Activated naive CD8-positive, alpha-beta T cell treated with anti-CD3 and anti-CD28 coated beads, Interleukin-2, amount 10 ng/mL, durations not matched to agents 7 days and 5 days (primary cell): ENCODE measurements at regions not wholly inside any gene's neighbourhood (a gene's known extent, or its start where the extent isn't known, plus 50 kb on each side); places are given as distances from the start of the nearest gene placed in this dataset.
"Not testable (repeated sequence)": the region's sequence is repeated elsewhere in the genome, so short reads cannot be mapped to it uniquely, and the experiment has no call there.

Experiments
- ATAC-seq: fragments of 150-1000 bp; cut with Tn5 transposase; one replicate; pipeline ENCODE4 v1.10.0; 2021; ENCODE audit warnings: low read depth, moderate library complexity
- POLR2A ChIA-PET: fragments of 350-600 bp; sonication (Branson Sonifier 250); formaldehyde crosslinking; loops from one replicate; lab custom pipeline; 2021; ENCODE audit warnings: antibody characterized with exemption; lab: Charles Lee
- DNase-seq: peaks from one replicate; pipeline ENCODE4 v3.0.0; 2021
- H3K27ac Mint-ChIP-seq: one replicate; pipeline ENCODE4 v1.8.0; 2022; ENCODE audit warnings: mild to moderate bottlenecking, mixed read lengths
- H3K27me3 Mint-ChIP-seq: one replicate; pipeline ENCODE4 v1.8.0; 2022; ENCODE audit warnings: mild to moderate bottlenecking, moderate library complexity, mixed read lengths
- H3K36me3 Mint-ChIP-seq: one replicate; pipeline ENCODE4 v1.8.0; 2021; ENCODE audit warnings: mild to moderate bottlenecking, mixed read lengths
- H3K4me1 Mint-ChIP-seq: one replicate; pipeline ENCODE4 v1.8.0; 2021; ENCODE audit warnings: mixed read lengths
- H3K4me3 Mint-ChIP-seq: one replicate; pipeline ENCODE4 v1.8.0; 2022; ENCODE audit warnings: mild to moderate bottlenecking, moderate library complexity, mixed read lengths
- H3K9me3 Mint-ChIP-seq: one replicate; pipeline ENCODE4 v1.8.0; 2021; ENCODE audit warnings: mixed read lengths

DNA sequence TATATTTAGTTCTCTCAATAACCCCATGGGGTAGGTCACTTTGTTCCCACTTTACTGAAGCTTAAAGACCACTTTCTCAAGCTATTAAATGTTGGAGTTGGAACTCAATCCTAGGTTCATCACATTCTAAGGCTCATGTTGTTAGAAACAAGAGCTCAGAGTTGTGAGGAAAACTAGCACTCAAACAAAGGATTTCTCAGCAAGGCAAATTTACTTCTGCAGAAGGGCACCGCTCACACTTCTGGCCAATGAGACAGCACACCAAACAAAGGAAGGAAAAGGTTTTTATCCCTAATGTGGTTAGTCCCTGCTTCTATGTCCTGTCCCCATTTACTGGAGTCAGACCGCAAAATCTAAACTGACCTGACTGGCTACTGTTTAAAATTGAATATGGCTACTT lies 214.6 kb upstream of the PHF14 start:
- POLR2A ChIA-PET, result no interaction called here
- ATAC-seq (no peak), DNase-seq (no peak)
- peaks cover 7% of the 10 kb centered on the region for H3K9me3 Mint-ChIP-seq
- no peaks in the 10 kb centered on the region for H3K36me3 Mint-ChIP-seq
- no peaks in the 10 kb centered on the region for H3K27me3 Mint-ChIP-seq
- no peak overlapping the region for H3K27ac Mint-ChIP-seq
- no peaks in the 10 kb centered on the region for H3K4me1 Mint-ChIP-seq
- H3K4me3 Mint-ChIP-seq, result no peak overlapping the region

DNA sequence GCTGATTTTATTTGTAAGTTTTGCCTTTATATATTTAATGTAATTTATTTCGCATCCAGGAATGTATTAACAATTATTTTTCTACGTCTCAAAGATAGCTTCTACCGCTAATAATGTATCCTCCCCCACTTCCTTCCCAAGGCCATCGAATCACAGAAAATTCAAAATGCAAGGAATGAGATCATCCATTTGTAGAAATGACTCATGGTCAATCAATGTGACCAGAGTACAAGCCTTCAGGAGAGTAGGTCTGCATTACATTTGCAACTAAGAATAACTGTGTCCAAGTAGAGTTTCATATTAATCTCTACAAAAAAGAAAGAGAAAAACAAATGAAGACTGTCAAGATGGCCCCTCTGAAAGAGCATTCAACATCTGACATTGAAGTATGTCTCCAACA lies 205.9 kb upstream of the PHF14 start:
- Mint-ChIP-seq H3K4me3 (no peak overlapping the region), H3K9me3 (no peaks in the 10 kb centered on the region), H3K27me3 (no peaks in the 10 kb centered on the region), H3K4me1 (no peaks in the 10 kb centered on the region), H3K27ac (no peak overlapping the region), H3K36me3 (no peaks in the 10 kb centered on the region)
- DNase-seq, result no peak
- no peak for ATAC-seq
- POLR2A ChIA-PET, result no interaction called here

DNA sequence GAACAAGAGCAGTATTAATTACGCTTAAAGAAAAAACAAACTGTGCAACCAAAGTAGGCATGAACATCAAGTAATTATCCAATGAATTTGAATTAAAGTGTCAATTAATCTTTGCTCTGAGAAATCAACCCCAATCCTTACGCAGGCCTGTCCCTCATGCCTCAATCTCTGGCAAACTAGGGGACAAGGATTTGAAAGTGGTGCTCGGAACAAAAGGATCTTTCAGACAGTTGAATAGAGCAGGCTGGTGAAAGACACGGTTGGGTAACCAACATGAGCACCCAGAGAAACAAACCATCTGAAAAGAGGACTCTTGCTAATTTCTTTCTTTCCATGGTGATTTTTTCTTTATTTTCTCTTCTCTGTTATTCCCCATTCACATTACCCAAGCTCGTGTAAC lies 203.5 kb upstream of the PHF14 start:
- Mint-ChIP-seq H3K4me3 (no peak overlapping the region), H3K4me1 (no peaks in the 10 kb centered on the region), H3K27ac (no peak overlapping the region), H3K27me3 (no peaks in the 10 kb centered on the region), H3K36me3 (no peaks in the 10 kb centered on the region), H3K9me3 (no peaks in the 10 kb centered on the region)
- ATAC-seq, result no peak
- POLR2A ChIA-PET, result interaction anchor here (0.5 kb wide), 1 partner anchor 93 kb away, joined by 3 read pairs; no protein-coding TSS in a partner anchor
- no peak for DNase-seq

DNA sequence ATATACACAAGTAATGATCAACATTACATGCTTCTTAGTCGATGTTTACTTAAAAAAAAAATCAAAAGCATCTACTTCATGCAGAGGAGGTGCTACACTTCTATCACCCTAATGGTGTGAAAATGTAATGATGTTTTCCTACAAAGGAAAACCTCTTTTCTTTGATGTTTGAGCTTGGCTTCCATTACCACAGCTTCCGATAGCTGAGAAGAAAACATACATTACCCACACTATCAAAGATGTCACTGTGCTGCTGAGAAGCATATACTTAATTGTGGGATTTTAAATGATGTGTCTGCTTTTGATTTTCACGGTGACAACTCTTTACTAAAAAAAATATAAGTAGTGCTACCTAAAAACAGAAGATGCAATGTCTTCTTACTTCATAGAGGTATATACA lies 200.2 kb upstream of the PHF14 start:
- no peaks in the 10 kb centered on the region for H3K27me3 Mint-ChIP-seq

DNA sequence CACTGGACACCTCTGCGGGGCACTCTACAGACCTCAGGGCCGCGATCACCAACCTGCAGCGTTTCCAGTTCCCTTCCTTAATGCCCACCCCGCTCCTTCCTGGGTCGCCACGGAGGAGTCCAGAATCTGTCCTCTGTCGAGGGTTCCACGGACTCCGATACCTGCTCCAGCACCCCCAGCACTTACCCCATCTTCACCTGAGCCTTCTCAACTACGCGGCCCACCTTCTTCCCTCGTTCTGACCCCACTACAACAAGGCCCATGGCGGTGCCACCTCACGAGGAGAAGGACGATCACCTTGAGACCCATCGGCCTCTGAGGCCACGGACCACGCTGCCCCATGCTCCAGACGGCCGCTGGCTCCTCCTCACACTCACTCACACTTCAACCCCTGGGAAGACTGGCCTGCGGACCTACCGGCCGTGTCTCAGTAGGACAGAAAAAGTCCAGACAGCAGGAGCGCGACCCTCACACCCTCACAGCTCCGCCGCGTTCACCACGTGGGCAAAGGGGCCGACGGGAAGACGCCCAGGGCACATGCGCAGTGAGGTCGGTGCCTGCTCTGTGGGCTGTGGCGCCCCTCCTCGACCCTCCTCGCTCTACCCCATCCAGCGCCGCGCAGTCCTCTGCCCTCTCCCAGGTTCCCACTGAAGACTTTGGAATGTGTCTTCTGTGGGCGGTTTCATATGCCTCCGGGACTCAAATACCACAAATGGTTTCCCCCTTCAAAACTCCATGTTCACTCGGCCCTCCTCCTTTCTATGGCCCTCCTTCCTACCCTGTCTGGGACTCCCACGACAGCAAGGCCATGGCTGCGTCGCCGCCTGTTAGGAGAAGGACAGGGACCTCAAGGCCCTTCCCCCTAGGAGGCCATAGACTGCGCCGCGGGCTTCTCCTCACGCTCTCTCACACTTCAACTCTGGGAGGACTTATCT lies 193.9 kb upstream of the PHF14 start:
- no peaks in the 10 kb centered on the region for H3K9me3 Mint-ChIP-seq
- ATAC-seq, result no peak
- no peaks in the 10 kb centered on the region for H3K36me3 Mint-ChIP-seq
- H3K4me3 Mint-ChIP-seq, result no peak overlapping the region
- H3K27me3 Mint-ChIP-seq, result no peaks in the 10 kb centered on the region
- H3K4me1 Mint-ChIP-seq, result no peaks in the 10 kb centered on the region
- no peak for DNase-seq
- POLR2A ChIA-PET, result no interaction called here
- no peak overlapping the region for H3K27ac Mint-ChIP-seq

More for the DNA sequence above, 200.2 kb upstream of the PHF14 start:
- DNase-seq (no peak), ATAC-seq (no peak)
- H3K9me3 Mint-ChIP-seq, result no peaks in the 10 kb centered on the region
- H3K36me3 Mint-ChIP-seq, result no peaks in the 10 kb centered on the region
- no peaks in the 10 kb centered on the region for H3K4me1 Mint-ChIP-seq
- POLR2A ChIA-PET, result no interaction called here
- no peak overlapping the region for H3K27ac Mint-ChIP-seq
- H3K4me3 Mint-ChIP-seq, result no peak overlapping the region

DNA sequence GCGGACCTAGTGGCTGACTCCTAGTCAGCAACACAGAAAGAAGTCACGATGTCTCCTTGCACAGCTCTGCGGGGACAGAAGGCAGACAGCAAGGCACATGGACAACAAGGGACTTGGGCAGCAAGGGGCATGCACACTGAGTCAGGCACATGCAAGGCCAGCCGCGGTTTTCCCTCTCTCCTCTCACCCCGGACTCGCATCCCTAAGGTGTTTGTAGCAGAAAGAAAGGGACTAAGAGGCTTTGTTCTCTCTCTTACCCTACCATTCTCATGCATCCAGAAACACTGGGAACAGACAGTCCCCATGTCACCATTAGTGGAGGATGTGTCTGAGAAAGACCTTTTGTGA lies 193.3 kb upstream of the PHF14 start:
- POLR2A ChIA-PET, result no interaction called here
- H3K27me3 Mint-ChIP-seq, result no peaks in the 10 kb centered on the region
- H3K4me3 Mint-ChIP-seq, result no peak overlapping the region
- H3K4me1 Mint-ChIP-seq, result no peaks in the 10 kb centered on the region
- H3K27ac Mint-ChIP-seq, result no peak overlapping the region
- no peaks in the 10 kb centered on the region for H3K9me3 Mint-ChIP-seq
- ATAC-seq, result no peak
- no peak for DNase-seq
- H3K36me3 Mint-ChIP-seq, result no peaks in the 10 kb centered on the region

DNA sequence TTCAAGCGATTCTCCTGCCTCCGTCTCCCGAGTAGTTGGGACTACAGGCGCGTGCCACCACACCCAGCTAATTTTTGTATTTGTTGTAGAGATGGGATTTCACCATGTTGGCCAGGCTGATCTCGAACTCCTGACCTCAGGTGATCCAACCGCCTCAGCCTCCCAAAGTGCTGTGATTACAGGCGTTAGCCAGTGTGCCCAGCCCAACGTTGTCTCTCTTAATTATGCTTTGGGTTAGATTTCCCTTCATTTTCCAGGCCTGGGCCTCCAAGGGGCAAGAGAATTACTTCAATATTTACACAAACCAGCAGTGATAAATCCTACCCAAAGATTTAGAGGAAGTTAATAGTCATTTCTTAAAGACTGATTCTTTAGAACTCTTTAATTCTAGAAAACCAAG lies 186.7 kb upstream of the PHF14 start:
- H3K36me3 Mint-ChIP-seq, H3K4me1 Mint-ChIP-seq, H3K9me3 Mint-ChIP-seq, H3K4me3 Mint-ChIP-seq, DNase-seq, ATAC-seq, POLR2A ChIA-PET, H3K27ac Mint-ChIP-seq, H3K27me3 Mint-ChIP-seq: not testable (repeated sequence)

DNA sequence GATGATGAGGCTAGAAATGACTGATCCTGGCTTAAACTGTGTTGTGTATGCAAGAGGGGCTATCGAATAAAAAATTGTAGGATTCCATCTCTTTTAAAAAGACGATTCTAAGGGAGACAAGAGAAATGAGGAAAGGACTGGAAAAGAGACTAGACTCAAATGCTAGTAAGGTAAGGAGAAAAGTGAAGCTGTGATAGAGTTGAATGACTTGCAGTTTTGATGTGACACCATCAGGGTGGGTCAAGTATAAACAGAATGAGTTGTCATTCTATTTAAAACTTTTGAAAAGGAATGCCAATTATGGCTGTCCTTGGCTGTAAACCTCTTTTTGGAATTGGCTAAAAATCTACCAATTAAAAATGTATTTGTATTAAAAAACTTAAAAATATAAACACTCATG lies 184.5 kb upstream of the PHF14 start:
- no peaks in the 10 kb centered on the region for H3K9me3 Mint-ChIP-seq
- H3K36me3 Mint-ChIP-seq, result no peaks in the 10 kb centered on the region
- no peaks in the 10 kb centered on the region for H3K27me3 Mint-ChIP-seq
- H3K4me1 Mint-ChIP-seq, result no peaks in the 10 kb centered on the region
- no peak overlapping the region for H3K4me3 Mint-ChIP-seq
- POLR2A ChIA-PET, result no interaction called here
- ATAC-seq, result no peak
- DNase-seq, result no peak
- H3K27ac Mint-ChIP-seq, result no peak overlapping the region

DNA sequence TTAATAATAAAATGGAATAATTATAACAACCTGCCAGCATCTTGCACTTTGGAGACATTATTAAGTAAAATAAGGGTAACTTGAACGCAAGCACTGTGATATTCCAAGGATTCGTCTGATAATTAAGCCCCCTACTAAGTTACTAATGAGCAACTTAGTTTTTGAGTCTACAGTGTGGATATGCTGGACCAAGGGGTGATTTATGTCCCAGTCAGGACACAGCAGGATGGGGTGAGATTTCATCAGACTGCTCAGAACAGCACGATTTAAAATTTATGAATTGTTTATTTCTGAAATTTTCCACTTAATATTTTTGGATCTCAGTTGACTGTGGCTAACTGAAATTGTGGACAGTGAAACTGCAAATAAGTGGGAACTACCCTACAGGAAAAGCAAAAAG lies 182.8 kb upstream of the PHF14 start:
- H3K4me3 Mint-ChIP-seq, result no peak overlapping the region
- no peak overlapping the region for H3K27ac Mint-ChIP-seq
- DNase-seq (no peak), ATAC-seq (no peak)
- no peaks in the 10 kb centered on the region for H3K27me3 Mint-ChIP-seq
- H3K4me1 Mint-ChIP-seq, result no peaks in the 10 kb centered on the region
- POLR2A ChIA-PET, result no interaction called here
- H3K36me3 Mint-ChIP-seq, result no peaks in the 10 kb centered on the region
- no peaks in the 10 kb centered on the region for H3K9me3 Mint-ChIP-seq

DNA sequence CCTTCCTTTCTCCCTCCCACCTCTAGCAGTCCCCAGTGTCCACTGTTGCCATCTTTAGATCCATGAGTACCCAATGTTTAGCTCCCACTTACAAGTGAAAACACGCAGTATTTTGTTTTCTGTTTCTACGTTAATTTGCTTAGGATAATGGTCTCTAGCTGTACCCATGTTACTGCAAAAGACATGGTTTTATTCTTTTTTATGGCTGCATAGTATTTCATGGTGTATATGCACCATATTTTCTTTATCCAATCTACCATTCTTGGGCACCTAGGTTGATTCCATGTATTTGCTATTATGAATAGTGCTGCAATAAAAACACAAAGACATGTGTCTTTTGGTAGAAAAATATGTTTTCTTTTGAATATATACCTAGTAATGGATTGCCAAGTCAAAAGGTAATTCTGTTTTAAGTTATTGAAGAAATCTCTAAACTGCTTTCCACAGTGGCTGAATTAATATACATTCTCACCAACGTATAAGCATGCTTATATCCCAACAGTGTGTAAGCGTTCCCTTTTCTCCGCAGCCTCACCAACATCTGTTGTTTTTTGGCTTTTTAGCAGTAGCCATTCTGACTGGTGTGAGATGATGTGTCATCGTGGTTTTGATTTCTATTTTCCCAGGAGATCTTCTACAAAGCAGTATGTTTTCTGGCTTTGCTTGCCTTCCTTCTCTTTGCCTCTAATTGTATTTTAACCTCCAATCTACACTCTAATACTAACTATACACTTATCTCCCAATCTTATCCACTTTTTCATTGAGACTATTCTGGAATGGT lies 179.5 kb upstream of the PHF14 start:
- H3K9me3 Mint-ChIP-seq, result no peaks in the 10 kb centered on the region
- DNase-seq (no peak), ATAC-seq (no peak)
- H3K27me3 Mint-ChIP-seq, result no peaks in the 10 kb centered on the region
- H3K4me1 Mint-ChIP-seq, result no peaks in the 10 kb centered on the region
- no peak overlapping the region for H3K4me3 Mint-ChIP-seq
- H3K36me3 Mint-ChIP-seq, result no peaks in the 10 kb centered on the region
- H3K27ac Mint-ChIP-seq, result no peak overlapping the region
- POLR2A ChIA-PET, result no interaction called here

DNA sequence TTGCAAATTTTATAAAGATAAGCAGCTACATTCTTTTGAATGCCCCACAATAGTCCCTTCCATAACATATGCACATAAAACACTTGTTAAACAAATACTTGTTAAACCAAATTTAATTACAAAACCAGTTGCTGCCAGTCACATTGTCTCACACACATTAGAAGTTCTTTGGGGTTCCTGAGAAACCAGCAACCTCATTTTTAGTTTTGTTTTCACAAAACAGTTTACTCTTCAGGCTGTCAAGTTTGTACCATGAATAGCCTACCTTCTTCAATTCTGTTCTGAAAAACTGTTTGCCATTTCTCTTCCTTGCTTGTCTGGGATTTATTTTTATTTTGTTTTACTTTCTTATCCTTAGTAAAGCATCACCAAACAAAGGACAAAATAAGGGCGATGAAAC lies 176.5 kb upstream of the PHF14 start:
- Mint-ChIP-seq H3K27me3 (peaks cover 2% of the 10 kb centered on the region), H3K27ac (no peak overlapping the region), H3K4me1 (no peaks in the 10 kb centered on the region), H3K4me3 (no peak overlapping the region), H3K36me3 (no peaks in the 10 kb centered on the region), H3K9me3 (no peaks in the 10 kb centered on the region)
- no peak for ATAC-seq
- DNase-seq, result no peak
- POLR2A ChIA-PET, result no interaction called here

DNA sequence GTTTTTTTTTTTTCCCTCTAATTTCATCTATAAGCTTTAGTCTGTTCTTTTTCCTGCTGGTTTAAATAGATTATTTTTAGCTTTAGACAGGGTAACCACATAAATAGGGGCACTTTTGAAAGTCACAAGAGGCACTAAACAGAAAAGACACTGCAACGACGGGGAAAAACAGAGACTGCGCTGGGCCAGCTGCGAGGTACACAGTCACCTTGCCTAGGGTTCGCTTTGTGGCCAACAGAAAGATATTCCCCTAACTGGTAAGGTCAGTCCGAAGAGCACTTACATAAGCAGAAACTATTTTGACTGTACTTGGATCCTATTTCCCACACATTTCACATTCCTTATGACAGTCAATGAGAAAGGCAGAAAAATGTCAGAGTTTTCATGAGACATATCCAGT lies 175.6 kb upstream of the PHF14 start:
- ATAC-seq, result no peak
- Mint-ChIP-seq H3K9me3 (no peaks in the 10 kb centered on the region), H3K36me3 (no peaks in the 10 kb centered on the region), H3K27ac (no peak overlapping the region), H3K4me3 (no peak overlapping the region), H3K4me1 (no peaks in the 10 kb centered on the region), H3K27me3 (peaks cover 2% of the 10 kb centered on the region)
- DNase-seq, result no peak
- POLR2A ChIA-PET, result no interaction called here

DNA sequence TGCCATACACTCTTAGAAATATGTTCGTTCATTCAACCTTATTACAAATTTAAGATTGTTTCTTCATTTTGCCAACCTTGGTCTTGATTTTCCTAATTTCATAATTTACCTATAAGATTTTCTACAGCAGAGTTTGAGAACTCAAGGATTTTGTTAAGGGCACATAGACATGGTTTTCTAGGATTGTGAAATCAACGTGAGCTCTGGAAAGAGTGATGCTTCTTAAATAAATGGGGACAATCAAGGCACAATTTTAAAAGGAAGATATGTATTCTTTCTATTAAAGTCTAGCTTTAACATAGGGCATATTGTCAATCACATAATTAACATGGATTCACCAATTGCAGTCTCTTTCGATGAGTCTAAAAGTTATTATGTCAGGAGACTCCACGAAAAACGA lies 174.2 kb upstream of the PHF14 start:
- DNase-seq, result no peak
- no peaks in the 10 kb centered on the region for H3K36me3 Mint-ChIP-seq
- no peaks in the 10 kb centered on the region for H3K9me3 Mint-ChIP-seq
- no peaks in the 10 kb centered on the region for H3K4me1 Mint-ChIP-seq
- no peak overlapping the region for H3K27ac Mint-ChIP-seq
- POLR2A ChIA-PET, result no interaction called here
- ATAC-seq, result no peak
- no peak overlapping the region for H3K4me3 Mint-ChIP-seq
- H3K27me3 Mint-ChIP-seq, result peaks cover 2% of the 10 kb centered on the region

DNA sequence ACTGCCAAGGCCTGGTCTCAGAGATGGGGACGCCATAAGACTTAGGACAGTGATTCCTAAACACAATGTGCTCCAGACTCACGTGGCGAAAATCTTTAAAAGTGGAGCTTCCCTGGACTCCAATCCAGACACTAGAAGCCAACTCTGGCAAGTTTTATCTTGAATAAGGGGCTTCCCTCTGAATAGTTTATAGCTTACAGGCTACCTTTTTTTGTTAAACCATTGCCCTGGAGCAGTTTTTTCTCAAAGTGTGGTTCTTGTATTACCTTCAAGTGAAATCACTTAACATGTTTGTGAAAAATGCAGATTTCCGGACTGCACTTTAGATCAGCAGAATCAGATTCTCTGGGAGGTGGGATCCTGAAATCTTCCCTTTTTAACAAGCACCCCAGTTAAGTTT lies 171.7 kb upstream of the PHF14 start:
- Mint-ChIP-seq H3K4me3 (no peak overlapping the region), H3K4me1 (no peaks in the 10 kb centered on the region), H3K27ac (no peak overlapping the region), H3K27me3 (peaks cover 2% of the 10 kb centered on the region), H3K9me3 (no peaks in the 10 kb centered on the region), H3K36me3 (no peaks in the 10 kb centered on the region)
- ATAC-seq (no peak), DNase-seq (no peak)
- POLR2A ChIA-PET, result no interaction called here
